Skeletal muscle tissue (tissue), 3 donors: ENCODE measurements at regions not wholly inside any gene's neighbourhood (a gene's known extent, or its start where the extent isn't known, plus 50 kb on each side); places are given as distances from the start of the nearest gene placed in this dataset.

Source experiments
- H3K27ac ChIP-seq: one replicate; pipeline ENCODE4 v1.7.0; 2013; ENCODE audit warnings: mild to moderate bottlenecking, low read depth, low read length, inconsistent platforms
- H3K27me3 ChIP-seq, 3 donors: one replicate each; pipeline ENCODE4 v1.7.0; 2013; ENCODE audit warnings: low read length in 3 of 3; ENCODE audit not compliant: control insufficient read depth in 3 of 3, insufficient read depth in 3 of 3
- H3K36me3 ChIP-seq, 3 donors: one replicate each; pipeline ENCODE4 v1.7.0; 2013; ENCODE audit warnings: low read length in 3 of 3; ENCODE audit not compliant: control insufficient read depth in 3 of 3, insufficient read depth in 3 of 3
- H3K4me1 ChIP-seq, 3 donors: one replicate each; pipeline ENCODE4 v1.7.0; 2013; ENCODE audit warnings: low read length in 3 of 3, mild to moderate bottlenecking in 3 of 3; ENCODE audit not compliant: control insufficient read depth in 3 of 3, insufficient read depth in 3 of 3
- H3K4me3 ChIP-seq, 3 donors: one replicate each; pipeline ENCODE4 v1.7.0; 2013; ENCODE audit warnings: low read length in 3 of 3
- H3K9ac ChIP-seq, 3 donors: one replicate each; pipeline ENCODE4 v1.7.0; 2013; ENCODE audit warnings: low read length in 3 of 3, mild to moderate bottlenecking in 3 of 3, moderate library complexity in 2 of 3, low read depth in 1 of 3
- H3K9me3 ChIP-seq, 3 donors: one replicate each; pipeline ENCODE4 v1.7.0; 2013; ENCODE audit warnings: low read length in 3 of 3; ENCODE audit not compliant: control insufficient read depth in 3 of 3
- donor health status: Osteomylitis.

DNA sequence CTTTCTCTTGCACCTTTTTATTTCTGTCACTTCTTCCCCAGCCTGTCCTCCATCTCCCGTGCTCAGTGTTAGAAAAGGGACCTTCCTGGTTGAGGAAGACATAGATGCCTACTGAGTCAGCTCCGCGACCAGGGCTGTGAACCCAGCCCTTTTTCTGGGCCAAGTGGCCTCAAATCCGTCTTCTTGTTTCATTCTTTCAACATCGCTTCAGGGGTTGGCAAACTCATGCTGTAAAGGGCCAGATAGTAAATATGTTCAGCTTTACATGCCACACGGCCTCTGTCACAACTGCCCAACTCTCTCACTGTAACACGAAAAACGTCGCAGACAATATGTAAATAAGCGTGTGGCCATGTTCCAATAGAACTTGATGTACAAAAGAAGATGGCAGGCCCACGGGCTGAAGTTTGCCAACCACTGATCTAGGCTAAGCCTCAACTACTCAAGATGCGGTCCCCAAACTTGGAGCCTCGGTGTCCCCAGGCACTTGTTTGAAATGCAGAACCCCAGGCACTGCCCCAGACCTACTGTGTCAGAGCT, 338.4 kb downstream of the MN1 start:
- Histone ChIP-seq H3K4me3 (no peak overlapping the region), H3K9ac (no peak overlapping the region), H3K27ac (no peak overlapping the region), H3K4me1 (peaks cover 0 to 3% (median 0%) of the 10 kb centered on the region in 3 donors), H3K9me3 (no peaks in the 10 kb centered on the region), H3K36me3 (no peaks in the 10 kb centered on the region), H3K27me3 (peaks cover 10 to 21% (median 12%) of the 10 kb centered on the region in 3 donors)

DNA sequence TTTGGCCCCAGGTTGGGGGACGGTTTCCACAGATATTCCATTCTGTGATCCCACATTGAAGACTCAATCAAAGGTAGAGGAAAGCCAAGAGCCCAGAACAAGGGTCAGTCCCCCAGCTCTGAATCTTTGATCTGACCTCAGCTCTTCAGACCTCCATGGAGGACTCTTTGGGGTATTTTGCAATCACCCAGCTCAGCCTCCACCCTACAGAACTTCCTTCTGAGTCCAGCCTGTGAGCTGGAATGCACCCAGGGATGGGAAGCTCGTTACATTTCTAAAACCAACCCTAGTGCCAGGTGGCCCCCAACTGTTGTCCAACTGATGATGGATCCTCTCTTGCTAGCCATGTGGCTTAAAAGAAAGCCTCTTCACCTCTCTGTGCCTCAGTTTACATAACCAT, 335.3 kb downstream of the MN1 start:
- Histone ChIP-seq H3K36me3 (no peaks in the 10 kb centered on the region), H3K9me3 (no peaks in the 10 kb centered on the region), H3K9ac (no peak overlapping the region), H3K27ac (no peak overlapping the region), H3K27me3 (peaks cover 0 to 15% (median 8%) of the 10 kb centered on the region in 3 donors), H3K4me1 (peaks cover 0 to 3% (median 0%) of the 10 kb centered on the region in 3 donors), H3K4me3 (no peak overlapping the region)

DNA sequence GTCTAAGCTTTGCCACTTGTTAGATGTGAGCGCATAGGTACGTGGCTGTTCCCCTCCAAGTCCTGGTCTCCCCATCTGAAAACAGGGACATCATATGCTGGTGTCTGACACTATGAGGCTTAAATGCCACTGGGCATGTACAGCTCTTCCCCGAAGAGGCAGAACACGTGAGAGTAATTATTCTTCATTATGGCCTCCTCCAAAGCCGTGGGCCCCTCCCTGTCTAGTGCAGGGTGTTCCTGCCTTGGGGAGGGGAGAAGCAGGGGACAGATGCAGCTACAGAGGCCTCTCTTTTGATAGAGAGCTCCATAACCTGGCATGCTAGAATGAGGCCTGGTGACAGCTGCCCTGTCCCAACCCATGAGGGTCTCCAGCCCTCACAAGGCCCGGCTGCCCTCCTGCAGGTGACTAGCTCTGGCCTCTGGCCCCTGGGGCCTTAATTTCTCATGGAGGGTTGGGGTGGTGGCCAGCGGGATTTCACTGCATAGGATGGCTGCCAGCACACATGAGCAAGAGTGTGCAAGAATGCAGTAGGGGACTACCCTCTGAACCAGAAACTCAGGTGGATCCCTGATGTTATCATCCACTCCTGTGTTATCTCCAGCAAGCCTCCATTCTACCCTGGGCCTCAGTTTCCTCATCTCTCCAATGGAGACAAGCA, 334.6 kb downstream of the MN1 start:
- no peak overlapping the region for H3K9ac ChIP-seq
- H3K27me3 ChIP-seq = peaks cover 0 to 15% (median 6%) of the 10 kb centered on the region in 3 donors
- no peaks in the 10 kb centered on the region for H3K9me3 ChIP-seq
- H3K27ac ChIP-seq = no peak overlapping the region
- H3K4me1 ChIP-seq = peaks cover 0 to 3% (median 0%) of the 10 kb centered on the region in 3 donors
- no peaks in the 10 kb centered on the region for H3K36me3 ChIP-seq
- H3K4me3 ChIP-seq = no peak overlapping the region

DNA sequence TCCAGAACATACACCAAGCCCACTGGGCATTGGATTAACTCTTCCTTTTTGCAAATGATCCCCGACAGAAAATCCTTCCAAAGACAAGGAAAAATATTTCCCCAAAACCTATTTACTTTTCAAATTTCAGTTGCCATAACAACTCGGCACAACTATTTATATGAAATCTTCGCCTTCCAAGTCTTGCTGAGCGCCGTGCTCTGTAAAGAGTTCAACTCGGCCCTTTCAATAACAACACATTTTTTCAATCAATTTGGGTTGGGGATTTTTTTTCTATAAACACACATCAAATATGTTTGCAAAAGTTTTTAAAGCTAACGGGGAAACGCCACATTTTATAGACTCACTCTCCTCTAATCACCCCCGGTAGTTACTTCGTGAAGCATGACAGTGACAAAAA, 333.8 kb downstream of the MN1 start:
- H3K27me3 ChIP-seq = peaks cover 0 to 15% (median 5%) of the 10 kb centered on the region in 3 donors
- no peak overlapping the region for H3K9ac ChIP-seq
- H3K27ac ChIP-seq = no peak overlapping the region
- peaks cover 0 to 3% (median 0%) of the 10 kb centered on the region in 3 donors for H3K4me1 ChIP-seq
- H3K9me3 ChIP-seq = no peaks in the 10 kb centered on the region
- H3K4me3 ChIP-seq = no peak overlapping the region
- H3K36me3 ChIP-seq = no peaks in the 10 kb centered on the region

DNA sequence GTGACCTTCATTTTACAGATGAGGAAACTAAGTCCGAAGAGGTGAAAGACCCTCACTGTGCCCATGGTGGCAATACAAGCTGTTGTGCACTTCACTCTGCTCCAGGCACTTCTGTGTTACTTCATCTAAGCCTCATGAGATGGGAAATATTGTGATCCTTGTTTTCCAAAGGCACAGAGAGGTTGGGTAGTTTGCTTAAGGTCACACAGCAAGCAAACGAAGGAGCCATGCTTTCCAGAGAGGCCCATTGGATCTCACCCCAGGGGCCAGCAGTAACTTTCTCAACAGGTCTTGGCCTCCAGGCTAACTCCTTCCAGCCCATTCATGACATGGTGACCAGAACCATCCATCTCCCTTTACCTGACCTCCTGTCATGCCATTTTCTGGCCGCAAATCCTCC, 332.8 kb downstream of the MN1 start:
- no peaks in the 10 kb centered on the region for H3K36me3 ChIP-seq
- peaks cover 0 to 8% (median 4%) of the 10 kb centered on the region in 3 donors for H3K27me3 ChIP-seq

DNA sequence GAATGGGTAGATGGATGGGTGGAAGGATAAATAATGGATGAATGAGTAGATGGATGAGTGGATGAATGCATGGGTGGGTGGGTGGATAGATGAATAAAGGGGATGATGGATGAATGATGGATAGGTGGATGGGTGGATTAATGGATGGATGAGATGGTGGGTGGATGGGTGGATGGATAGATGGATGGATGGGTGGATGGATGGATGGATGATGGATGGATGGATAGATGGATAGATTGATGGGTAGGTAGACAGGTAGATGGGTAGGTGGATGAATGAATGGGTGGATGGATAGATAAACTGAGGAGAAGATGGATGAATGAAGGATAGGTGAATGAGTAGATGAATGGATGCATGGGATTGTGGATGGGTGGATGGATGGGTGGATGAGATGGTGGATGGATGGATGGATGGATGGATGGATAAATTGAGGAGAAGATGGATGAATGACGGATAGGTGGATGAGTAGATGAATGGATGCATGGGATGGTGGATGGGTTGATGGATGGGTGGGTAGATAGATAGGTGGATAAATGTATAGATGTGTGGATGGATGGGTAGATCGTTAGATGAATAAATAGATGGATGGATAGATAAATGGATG, 331.3 kb downstream of the MN1 start:
- Histone ChIP-seq H3K9ac (no peak overlapping the region), H3K9me3 (no peaks in the 10 kb centered on the region), H3K36me3 (no peaks in the 10 kb centered on the region), H3K4me1 (peaks cover 3 to 11% (median 9%) of the 10 kb centered on the region in 3 donors), H3K27me3 (peaks cover under 1 to 7% (median 6%) of the 10 kb centered on the region in 3 donors), H3K27ac (no peak overlapping the region), H3K4me3 (no peak overlapping the region)

More for the DNA sequence above, 332.8 kb downstream of the MN1 start:
- peaks cover 0 to 3% (median 0%) of the 10 kb centered on the region in 3 donors for H3K4me1 ChIP-seq
- no peak overlapping the region for H3K9ac ChIP-seq
- H3K27ac ChIP-seq = no peak overlapping the region
- H3K9me3 ChIP-seq = no peaks in the 10 kb centered on the region
- H3K4me3 ChIP-seq = no peak overlapping the region

DNA sequence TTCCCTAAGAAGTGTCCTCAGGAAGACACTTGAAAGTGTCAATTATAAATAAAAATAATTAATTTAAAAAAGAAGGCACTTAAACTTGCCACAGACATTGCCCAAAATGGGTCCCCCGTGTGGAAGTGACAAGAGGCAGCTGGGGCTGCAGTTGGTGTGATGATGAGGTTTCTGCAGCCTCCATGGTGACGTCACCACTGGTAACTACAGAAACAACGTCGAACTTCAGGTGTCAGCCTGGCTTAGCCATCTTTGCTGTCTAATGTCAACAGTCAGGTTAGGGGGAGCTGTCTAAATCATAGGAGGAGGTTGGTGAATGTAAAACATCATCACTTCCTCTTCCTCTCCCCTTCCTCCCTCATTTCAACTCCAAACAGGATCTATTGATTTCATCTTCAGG, 328.6 kb downstream of the MN1 start:
- no peak overlapping the region for H3K27ac ChIP-seq
- H3K9me3 ChIP-seq = no peaks in the 10 kb centered on the region
- peaks cover 3 to 23% (median 23%) of the 10 kb centered on the region in 3 donors for H3K4me1 ChIP-seq
- H3K9ac ChIP-seq = no peak overlapping the region
- H3K4me3 ChIP-seq = no peak overlapping the region
- H3K36me3 ChIP-seq = no peaks in the 10 kb centered on the region
- peaks cover 3 to 6% (median 4%) of the 10 kb centered on the region in 3 donors for H3K27me3 ChIP-seq

DNA sequence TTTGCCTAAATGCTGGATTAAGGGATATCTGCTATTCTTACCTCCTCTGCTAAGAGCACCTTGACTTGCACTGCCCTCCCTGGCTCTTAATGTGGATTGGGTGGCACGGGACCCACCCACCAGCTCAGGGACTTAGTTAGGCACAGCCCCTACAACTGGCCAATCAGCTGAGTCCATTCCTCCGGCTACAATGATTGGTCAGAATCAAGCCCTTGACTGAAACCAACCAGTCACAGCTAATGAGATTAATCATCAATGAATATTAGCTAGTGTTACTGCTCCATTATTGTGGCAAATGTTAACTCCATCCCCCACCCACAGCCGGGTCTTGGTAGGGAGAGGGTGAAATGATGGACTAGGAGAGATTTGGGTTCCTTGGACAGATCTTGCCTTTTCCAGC, 328.0 kb downstream of the MN1 start:
- Histone ChIP-seq H3K27ac (no peak overlapping the region), H3K4me3 (no peak overlapping the region), H3K36me3 (no peaks in the 10 kb centered on the region), H3K4me1 (peaks cover 3 to 23% (median 23%) of the 10 kb centered on the region in 3 donors), H3K9ac (no peak overlapping the region), H3K27me3 (peaks cover 0 to 6% (median 3%) of the 10 kb centered on the region in 3 donors), H3K9me3 (no peaks in the 10 kb centered on the region)

DNA sequence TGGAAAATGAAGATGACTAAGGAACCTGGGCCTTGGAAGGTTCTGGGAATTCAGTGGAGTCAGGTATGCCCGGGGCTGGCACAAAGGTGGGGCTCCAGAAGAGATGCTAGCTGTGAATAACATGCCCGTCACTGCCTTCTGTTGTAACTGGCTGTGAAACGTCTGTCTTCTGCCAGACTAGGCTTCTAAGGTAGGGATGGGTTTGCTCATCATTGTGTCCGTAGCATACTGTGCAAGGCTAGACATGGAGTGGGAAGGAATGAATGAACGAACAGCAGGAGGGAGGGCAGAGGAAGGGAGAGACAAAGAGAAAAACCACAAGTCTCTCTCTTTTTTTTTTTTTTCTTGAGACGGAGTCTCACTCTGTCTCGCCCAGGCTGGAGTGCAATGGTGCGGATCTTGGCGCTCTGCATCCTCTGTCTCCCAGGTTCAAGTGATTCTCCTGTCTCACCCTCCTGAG, 327.4 kb downstream of the MN1 start:
- H3K27ac ChIP-seq = no peak overlapping the region
- H3K36me3 ChIP-seq = no peaks in the 10 kb centered on the region
- peaks cover 3 to 23% (median 23%) of the 10 kb centered on the region in 3 donors for H3K4me1 ChIP-seq
- H3K9me3 ChIP-seq = no peaks in the 10 kb centered on the region
- H3K9ac ChIP-seq = no peak overlapping the region
- no peak overlapping the region for H3K4me3 ChIP-seq
- peaks cover 2 to 3% (median 2%) of the 10 kb centered on the region in 3 donors for H3K27me3 ChIP-seq
